ENCODE measurements at regions not wholly inside any gene's neighbourhood (a gene's known extent, or its start where the extent isn't known, plus 50 kb on each side); places are given as distances from the start of the nearest gene placed in this dataset.

DNA sequence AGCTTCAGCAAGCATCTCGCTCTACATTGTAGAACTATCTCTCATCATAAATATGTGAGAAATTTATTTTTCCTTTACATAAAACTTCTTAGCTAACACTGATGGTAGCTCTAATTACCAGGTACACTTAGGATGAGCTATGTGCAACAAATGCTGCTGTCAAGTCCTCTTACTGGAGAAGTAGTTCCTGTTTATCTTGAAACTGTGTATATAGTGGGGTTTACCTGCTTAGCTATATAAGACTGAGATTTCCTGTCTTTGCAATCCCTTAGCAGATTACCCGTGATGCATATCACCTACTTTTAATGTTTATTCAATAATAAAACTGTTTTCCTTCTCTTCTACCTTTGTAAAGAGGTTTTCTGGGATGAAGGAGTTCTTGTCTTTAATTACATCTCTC, 98.0 kb upstream of the USP15 start:
- 58 to 72% methylated on average over 2 of the region's 2 CpGs for WGBS, 2 donors
- no peak overlapping the region for H3K4me3 ChIP-seq

DNA sequence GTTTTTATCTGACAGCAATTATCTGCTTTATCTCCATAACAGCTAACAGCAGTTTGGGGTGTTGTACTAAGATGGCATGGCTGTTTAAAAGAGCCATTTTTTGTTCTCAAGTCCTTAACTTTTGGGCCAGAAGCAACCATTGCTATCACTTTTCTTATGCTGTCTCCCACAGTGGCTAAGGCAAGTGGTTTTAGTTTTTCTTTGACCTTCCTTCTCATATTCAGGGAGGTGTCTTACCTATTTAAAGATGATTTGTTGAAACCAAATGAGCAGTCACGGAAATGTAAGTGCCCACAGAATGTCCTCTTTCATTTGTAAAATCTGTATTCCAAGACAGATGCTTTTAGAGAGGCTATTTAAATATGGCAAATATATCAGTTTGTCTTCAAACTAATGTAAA, 96.8 kb upstream of the USP15 start:
- DNase-seq = no peak
- TF ChIP-seq, protein P1, sequence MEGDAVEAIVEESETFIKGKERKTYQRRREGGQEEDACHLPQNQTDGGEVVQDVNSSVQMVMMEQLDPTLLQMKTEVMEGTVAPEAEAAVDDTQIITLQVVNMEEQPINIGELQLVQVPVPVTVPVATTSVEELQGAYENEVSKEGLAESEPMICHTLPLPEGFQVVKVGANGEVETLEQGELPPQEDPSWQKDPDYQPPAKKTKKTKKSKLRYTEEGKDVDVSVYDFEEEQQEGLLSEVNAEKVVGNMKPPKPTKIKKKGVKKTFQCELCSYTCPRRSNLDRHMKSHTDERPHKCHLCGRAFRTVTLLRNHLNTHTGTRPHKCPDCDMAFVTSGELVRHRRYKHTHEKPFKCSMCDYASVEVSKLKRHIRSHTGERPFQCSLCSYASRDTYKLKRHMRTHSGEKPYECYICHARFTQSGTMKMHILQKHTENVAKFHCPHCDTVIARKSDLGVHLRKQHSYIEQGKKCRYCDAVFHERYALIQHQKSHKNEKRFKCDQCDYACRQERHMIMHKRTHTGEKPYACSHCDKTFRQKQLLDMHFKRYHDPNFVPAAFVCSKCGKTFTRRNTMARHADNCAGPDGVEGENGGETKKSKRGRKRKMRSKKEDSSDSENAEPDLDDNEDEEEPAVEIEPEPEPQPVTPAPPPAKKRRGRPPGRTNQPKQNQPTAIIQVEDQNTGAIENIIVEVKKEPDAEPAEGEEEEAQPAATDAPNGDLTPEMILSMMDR (IDR thresholded peaks at IDR 0.05) = no peak
- TF ChIP-seq POLR2A (IDR thresholded peaks at IDR 0.05) = no peak
- H3K9me3 ChIP-seq = no peaks in the 10 kb centered on the region
- H3K36me3 ChIP-seq = no peaks in the 10 kb centered on the region
- H3K4me1 ChIP-seq = no peaks in the 10 kb centered on the region
- WGBS, 2 donors = 25 to 47% methylated on average over 1 of the region's 1 CpG
- no peaks in the 10 kb centered on the region for H3K27me3 ChIP-seq
- intact Hi-C loops (cut with DNase I) = no loop called here
- H3K4me3 ChIP-seq = no peak overlapping the region
- no peak overlapping the region for H3K27ac ChIP-seq

More for the DNA sequence above, 98.0 kb upstream of the USP15 start:
- TF ChIP-seq, protein P1 (IDR thresholded peaks at IDR 0.05) = no peak
- TF ChIP-seq POLR2A (IDR thresholded peaks at IDR 0.05) = no peak
- no peak for DNase-seq
- H3K9me3 ChIP-seq = no peaks in the 10 kb centered on the region
- no peaks in the 10 kb centered on the region for H3K4me1 ChIP-seq
- no peak overlapping the region for H3K27ac ChIP-seq
- intact Hi-C loops (cut with DNase I) = no loop called here
- H3K27me3 ChIP-seq = no peaks in the 10 kb centered on the region
- no peaks in the 10 kb centered on the region for H3K36me3 ChIP-seq

DNA sequence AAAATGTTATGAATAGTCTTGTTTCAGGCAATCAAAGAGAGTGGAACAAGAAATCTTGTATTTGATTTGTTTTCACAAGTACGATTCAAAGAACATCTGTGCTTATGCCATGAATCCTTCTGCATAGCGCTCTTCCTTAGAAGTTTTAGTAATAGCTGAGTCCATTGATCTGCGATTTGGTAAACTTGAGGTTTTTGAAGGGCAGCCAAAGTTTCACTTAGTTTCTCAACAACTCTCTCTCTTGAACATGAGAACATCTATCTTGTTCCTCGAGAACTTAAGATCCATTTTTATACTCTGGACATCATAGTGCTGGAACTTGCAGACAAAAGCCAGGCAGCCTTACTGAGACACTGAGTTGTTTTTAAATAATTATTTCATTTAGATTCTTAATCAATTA, 96.2 kb upstream of the USP15 start:
- no peak overlapping the region for H3K27ac ChIP-seq
- H3K36me3 ChIP-seq = no peaks in the 10 kb centered on the region
- no peak for TF ChIP-seq POLR2A (IDR thresholded peaks at IDR 0.05)
- TF ChIP-seq, protein P1 (IDR thresholded peaks at IDR 0.05) = no peak
- H3K27me3 ChIP-seq = no peaks in the 10 kb centered on the region
- H3K4me3 ChIP-seq = no peak overlapping the region
- H3K4me1 ChIP-seq = no peaks in the 10 kb centered on the region
- no peak for DNase-seq
- intact Hi-C loops (cut with DNase I) = no loop called here
- WGBS, 2 donors = 58 to 71% methylated on average over 4 of the region's 4 CpGs
- H3K9me3 ChIP-seq = no peaks in the 10 kb centered on the region

DNA sequence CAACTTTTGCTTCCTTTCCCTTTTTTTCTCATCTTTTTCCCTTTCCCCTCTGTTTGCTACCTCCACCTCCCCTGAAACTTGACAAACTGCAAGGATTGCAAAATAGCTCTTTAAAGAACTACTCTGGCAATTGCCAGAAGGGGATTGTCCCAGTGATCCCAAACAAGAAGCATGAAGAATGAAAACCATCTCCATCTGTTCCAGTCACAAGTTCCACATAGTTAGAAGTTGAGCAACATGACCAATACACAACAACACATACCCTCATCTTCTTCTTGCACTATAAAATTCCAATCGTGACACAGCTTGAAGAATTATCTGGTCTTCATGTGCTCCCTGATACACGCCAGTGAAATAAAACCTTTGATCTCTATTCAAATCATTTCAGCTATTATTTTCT, 93.7 kb upstream of the USP15 start:
- DNase-seq = no peak
- intact Hi-C loops (cut with DNase I) = no loop called here
- TF ChIP-seq POLR2A (IDR thresholded peaks at IDR 0.05) = no peak
- TF ChIP-seq, protein P1 (IDR thresholded peaks at IDR 0.05) = no peak
- 48 to 50% methylated on average over 2 of the region's 2 CpGs for WGBS, 2 donors
- Histone ChIP-seq H3K27ac (no peak overlapping the region), H3K4me1 (no peaks in the 10 kb centered on the region), H3K27me3 (no peaks in the 10 kb centered on the region), H3K4me3 (no peak overlapping the region), H3K36me3 (no peaks in the 10 kb centered on the region), H3K9me3 (no peaks in the 10 kb centered on the region)

DNA sequence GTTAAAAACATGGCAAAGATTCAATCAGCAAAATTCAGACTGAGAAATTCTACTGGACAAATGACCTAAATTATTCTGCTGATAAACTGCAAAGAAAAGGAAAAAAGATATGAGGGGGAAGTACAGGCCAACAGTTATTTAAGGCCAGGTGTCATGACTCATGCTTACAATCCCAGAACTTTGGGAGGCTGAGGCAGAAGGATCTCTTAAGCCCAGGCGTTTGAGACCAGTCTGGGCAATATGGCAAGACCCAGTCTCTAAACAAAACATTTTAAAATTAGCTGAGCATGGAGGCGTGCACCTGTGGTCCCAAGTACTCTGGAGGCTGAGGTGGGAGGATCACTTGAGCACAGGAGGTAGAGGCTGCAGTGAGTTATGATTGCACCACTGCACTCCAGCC, 91.8 kb upstream of the USP15 start:
- Histone ChIP-seq H3K27ac (no peak overlapping the region), H3K4me3 (no peak overlapping the region), H3K36me3 (no peaks in the 10 kb centered on the region), H3K4me1 (no peaks in the 10 kb centered on the region), H3K9me3 (no peaks in the 10 kb centered on the region), H3K27me3 (no peaks in the 10 kb centered on the region)
- no peak for TF ChIP-seq POLR2A (IDR thresholded peaks at IDR 0.05)
- TF ChIP-seq, protein P1 (IDR thresholded peaks at IDR 0.05) = no peak
- 67 to 75% methylated on average over 2 of the region's 2 CpGs for WGBS, 2 donors
- intact Hi-C loops (cut with DNase I) = no loop called here
- no peak for DNase-seq
